ENCODE measurements at regions not wholly inside any gene's neighbourhood (a gene's known extent, or its start where the extent isn't known, plus 50 kb on each side); places are given as distances from the start of the nearest gene placed in this dataset.

DNA sequence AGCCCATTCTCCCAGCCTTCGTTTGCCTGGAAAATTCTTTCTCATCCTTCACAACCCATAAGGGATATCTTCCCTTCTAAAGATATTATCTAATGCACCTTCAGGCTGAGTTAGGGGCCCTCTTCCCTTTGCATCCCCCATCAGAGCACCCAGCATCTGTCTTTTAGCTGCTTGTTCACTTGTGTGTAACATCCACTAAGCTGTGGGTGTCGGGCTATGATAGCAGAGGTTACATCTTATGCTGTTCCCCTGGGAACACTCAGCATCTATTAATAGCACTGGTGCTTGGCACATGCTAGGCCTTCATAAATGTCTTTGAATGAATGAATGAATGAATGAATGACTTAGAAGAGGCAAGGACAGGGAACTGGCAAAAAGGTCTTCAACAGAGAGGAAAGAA is 131.8 kb downstream of the NUAK1 start:
- TF ChIP-seq RAD21 (IDR thresholded peaks at IDR 0.05; ENCODE audit: low read depth) (no peak), EP300 (IDR thresholded peaks at IDR 0.05; ENCODE audit: borderline replicate concordance) (no peak), MAX (IDR thresholded peaks at IDR 0.05) (no peak), YY1 (IDR thresholded peaks at IDR 0.05; ENCODE audit: low read depth) (no peak), NFIC (IDR thresholded peaks at IDR 0.05) (no peak)
- TF ChIP-seq, protein P1, sequence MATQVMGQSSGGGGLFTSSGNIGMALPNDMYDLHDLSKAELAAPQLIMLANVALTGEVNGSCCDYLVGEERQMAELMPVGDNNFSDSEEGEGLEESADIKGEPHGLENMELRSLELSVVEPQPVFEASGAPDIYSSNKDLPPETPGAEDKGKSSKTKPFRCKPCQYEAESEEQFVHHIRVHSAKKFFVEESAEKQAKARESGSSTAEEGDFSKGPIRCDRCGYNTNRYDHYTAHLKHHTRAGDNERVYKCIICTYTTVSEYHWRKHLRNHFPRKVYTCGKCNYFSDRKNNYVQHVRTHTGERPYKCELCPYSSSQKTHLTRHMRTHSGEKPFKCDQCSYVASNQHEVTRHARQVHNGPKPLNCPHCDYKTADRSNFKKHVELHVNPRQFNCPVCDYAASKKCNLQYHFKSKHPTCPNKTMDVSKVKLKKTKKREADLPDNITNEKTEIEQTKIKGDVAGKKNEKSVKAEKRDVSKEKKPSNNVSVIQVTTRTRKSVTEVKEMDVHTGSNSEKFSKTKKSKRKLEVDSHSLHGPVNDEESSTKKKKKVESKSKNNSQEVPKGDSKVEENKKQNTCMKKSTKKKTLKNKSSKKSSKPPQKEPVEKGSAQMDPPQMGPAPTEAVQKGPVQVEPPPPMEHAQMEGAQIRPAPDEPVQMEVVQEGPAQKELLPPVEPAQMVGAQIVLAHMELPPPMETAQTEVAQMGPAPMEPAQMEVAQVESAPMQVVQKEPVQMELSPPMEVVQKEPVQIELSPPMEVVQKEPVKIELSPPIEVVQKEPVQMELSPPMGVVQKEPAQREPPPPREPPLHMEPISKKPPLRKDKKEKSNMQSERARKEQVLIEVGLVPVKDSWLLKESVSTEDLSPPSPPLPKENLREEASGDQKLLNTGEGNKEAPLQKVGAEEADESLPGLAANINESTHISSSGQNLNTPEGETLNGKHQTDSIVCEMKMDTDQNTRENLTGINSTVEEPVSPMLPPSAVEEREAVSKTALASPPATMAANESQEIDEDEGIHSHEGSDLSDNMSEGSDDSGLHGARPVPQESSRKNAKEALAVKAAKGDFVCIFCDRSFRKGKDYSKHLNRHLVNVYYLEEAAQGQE (IDR thresholded peaks at IDR 0.05; ENCODE audit: low read depth): no peak
